ENCODE measurements at regions not wholly inside any gene's neighbourhood (a gene's known extent, or its start where the extent isn't known, plus 50 kb on each side); places are given as distances from the start of the nearest gene placed in this dataset.

- TF ChIP-seq CTCF (conservative IDR thresholded peaks at IDR 0.05; ENCODE audit: low read depth, low read length): no peak
- no peak for DNase-seq (ENCODE audit: low read depth)
- H3K4me3 ChIP-seq (ENCODE audit: low read depth, low read length): no peak overlapping the region
Measured at GRCh38 chr4:153970169-153970568, 181.3 kb upstream of the SFRP2 start.

- no peak for TF ChIP-seq CTCF (conservative IDR thresholded peaks at IDR 0.05; ENCODE audit: low read depth, low read length)
- no peak overlapping the region for H3K4me3 ChIP-seq (ENCODE audit: low read depth, low read length)
- no peak for DNase-seq (ENCODE audit: low read depth)
Measured at GRCh38 chr4:153969542-153969941, 180.7 kb upstream of the SFRP2 start.

- no peak for TF ChIP-seq CTCF (conservative IDR thresholded peaks at IDR 0.05; ENCODE audit: low read depth, low read length)
- no peak overlapping the region for H3K4me3 ChIP-seq (ENCODE audit: low read depth, low read length)
- DNase-seq (ENCODE audit: low read depth): no peak
Measured at GRCh38 chr4:153966641-153967040, 177.8 kb upstream of the SFRP2 start.

- TF ChIP-seq CTCF (conservative IDR thresholded peaks at IDR 0.05; ENCODE audit: low read depth, low read length): no peak
- no peak overlapping the region for H3K4me3 ChIP-seq (ENCODE audit: low read depth, low read length)
- DNase-seq (ENCODE audit: low read depth): no peak
Measured at GRCh38 chr4:153963216-153963615, 174.3 kb upstream of the SFRP2 start.

- DNase-seq (ENCODE audit: low read depth): no peak
Measured at GRCh38 chr4:153962311-153963039, 173.6 kb upstream of the SFRP2 start.

GRCh38 chr4:153955327-153955726 is 166.4 kb upstream of the SFRP2 start:
- H3K4me3 ChIP-seq (ENCODE audit: low read depth, low read length): no peak overlapping the region
- no peak for TF ChIP-seq CTCF (conservative IDR thresholded peaks at IDR 0.05; ENCODE audit: low read depth, low read length)
- DNase-seq (ENCODE audit: low read depth): no peak

More at GRCh38 chr4:153962311-153963039, 173.6 kb upstream of the SFRP2 start:
- no peak for TF ChIP-seq CTCF (conservative IDR thresholded peaks at IDR 0.05; ENCODE audit: low read depth, low read length)
- no peak overlapping the region for H3K4me3 ChIP-seq (ENCODE audit: low read depth, low read length)

- no peak for DNase-seq (ENCODE audit: low read depth)
- no peak for TF ChIP-seq CTCF (conservative IDR thresholded peaks at IDR 0.05; ENCODE audit: low read depth, low read length)
- no peak overlapping the region for H3K4me3 ChIP-seq (ENCODE audit: low read depth, low read length)
Measured at GRCh38 chr4:153954654-153955053, 165.8 kb upstream of the SFRP2 start.

Data from choroid plexus epithelial cell (primary cell).